ENCODE measurements at regions not wholly inside any gene's neighbourhood (a gene's known extent, or its start where the extent isn't known, plus 50 kb on each side); places are given as distances from the start of the nearest gene placed in this dataset.

DNA sequence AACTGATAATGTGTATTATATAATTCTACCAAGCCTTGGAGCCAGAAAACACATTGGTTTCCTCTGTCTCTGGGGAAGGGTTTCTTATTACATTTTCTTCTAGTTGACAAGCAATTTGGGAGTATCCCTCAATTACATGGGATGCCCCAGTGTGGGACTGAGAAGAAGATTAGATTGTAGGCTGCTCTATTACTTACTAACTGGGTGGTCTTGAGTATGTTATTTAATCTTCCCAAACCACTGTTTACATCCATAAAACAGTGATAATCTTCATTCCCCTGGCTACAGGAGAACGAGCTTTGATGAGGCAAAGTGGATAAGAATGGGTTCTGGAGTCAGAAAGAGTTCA is 105.8 kb downstream of the TSEN15 start:
- FAIRE-seq: no peak
- DNase-seq (ENCODE audit: insufficient read length, low spot score): no peak
- TF ChIP-seq PAX5 (IDR thresholded peaks at IDR 0.05; ENCODE audit: insufficient read depth, low read length, severe bottlenecking): no peak

DNA sequence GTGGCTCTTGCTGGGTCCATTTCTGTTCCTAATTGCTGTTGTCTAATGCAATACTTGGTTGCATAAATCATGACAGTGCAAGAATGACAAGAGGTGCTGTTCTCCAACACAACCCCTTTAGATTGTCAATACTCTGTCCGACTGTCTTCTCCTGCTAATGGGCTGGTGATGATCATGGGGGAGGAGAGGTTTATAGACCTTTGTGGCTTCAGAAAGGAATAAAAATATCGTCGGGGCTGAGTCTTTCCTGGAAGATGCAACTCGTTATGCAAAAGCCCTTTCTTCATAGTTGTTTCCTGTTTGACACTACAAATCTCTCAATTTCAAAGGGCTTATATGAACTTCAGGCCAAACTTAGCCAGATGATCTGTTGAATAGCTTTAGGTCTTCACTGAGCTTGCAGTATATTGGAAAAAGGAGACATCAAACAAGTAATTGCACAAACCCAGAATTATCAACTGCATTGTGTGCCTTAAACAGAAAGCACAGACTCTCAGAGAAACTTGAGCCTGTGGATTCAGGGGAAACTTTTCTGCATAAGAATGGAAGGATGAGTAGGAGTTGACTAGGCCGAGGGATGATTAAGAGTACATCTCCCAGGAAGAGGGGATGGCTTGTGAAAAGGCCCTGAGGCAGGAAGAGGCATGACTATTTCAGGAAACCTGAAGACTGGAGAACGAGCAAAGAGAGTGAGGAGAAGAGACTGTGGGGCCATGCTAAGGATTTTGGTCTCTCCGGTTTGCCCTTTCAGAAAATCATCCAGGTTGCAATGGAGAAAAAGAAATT is 107.6 kb downstream of the TSEN15 start:
- DNase-seq (ENCODE audit: insufficient read length, low spot score) (no peak), FAIRE-seq (no peak)
- TF ChIP-seq POLR2A (IDR thresholded peaks at IDR 0.05; ENCODE audit: low read depth, low read length) (no peak), SPI1 (IDR thresholded peaks at IDR 0.05; ENCODE audit: low read depth, low read length) (no peak), POLR2AphosphoS5 (IDR thresholded peaks at IDR 0.05; ENCODE audit: low read depth, low read length) (no peak), TAF1 (IDR thresholded peaks at IDR 0.05; ENCODE audit: low read depth, low read length) (no peak), PAX5 (IDR thresholded peaks at IDR 0.05; ENCODE audit: insufficient read depth, low read length, severe bottlenecking) (no peak), POU2F2 (IDR thresholded peaks at IDR 0.05; ENCODE audit: low read depth, low read length) (no peak)

DNA sequence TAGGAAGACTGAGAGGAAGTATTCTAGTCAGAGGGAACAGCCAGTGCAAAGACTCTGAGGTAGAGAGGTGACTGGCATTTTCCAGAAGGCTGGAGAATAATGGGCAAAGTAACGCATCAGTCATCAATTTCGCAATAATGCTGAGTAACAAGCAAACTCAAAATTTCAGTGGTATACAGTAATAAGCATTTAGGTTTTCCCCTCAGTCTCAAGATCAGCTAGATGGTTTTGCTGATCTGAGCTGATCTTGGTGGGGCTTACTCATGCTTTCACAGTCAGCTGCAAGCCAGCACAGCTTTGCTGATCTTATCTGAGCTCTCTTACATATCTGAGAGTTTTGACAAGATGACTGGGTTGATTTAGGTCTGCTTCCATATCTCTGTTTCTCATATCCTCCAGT is 108.7 kb downstream of the TSEN15 start:
- no peak for DNase-seq (ENCODE audit: insufficient read length, low spot score)
- no peak for FAIRE-seq
- TF ChIP-seq POU2F2 (IDR thresholded peaks at IDR 0.05; ENCODE audit: low read depth, low read length) (no peak), SPI1 (IDR thresholded peaks at IDR 0.05; ENCODE audit: low read depth, low read length) (no peak), TAF1 (IDR thresholded peaks at IDR 0.05; ENCODE audit: low read depth, low read length) (no peak), PAX5 (IDR thresholded peaks at IDR 0.05; ENCODE audit: insufficient read depth, low read length, severe bottlenecking) (no peak), POLR2AphosphoS5 (IDR thresholded peaks at IDR 0.05; ENCODE audit: low read depth, low read length) (no peak), POLR2A (IDR thresholded peaks at IDR 0.05; ENCODE audit: low read depth, low read length) (no peak)

DNA sequence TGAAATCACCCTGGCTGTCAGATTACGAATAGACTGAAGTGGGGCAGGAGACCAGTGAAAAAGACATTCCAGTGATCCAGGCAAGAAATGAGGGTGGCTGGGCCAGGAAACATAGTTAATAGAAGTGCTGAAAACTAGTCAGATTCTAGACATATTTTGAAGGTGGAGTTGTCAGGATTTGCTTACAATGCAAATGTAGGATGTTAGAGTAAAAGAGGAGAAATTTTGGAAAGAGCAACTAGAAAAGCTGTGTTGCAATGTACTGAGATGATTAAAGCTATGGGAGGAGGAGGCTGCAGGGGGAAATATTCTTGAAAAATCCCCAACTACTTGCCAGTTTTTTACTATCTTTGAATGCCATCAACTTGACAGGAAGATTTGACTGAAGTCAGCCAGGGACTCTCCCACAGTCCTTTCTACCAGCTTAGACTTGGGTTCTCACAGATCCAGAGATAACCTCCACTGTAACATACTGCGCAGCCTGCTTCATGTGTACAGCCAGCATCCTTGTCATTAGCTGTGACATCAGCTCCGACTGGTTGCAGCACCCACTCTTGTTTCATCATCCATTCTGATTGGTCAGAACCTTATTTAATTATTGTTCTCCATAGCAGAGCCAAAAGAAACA is 109.7 kb downstream of the TSEN15 start:
- DNase-seq (ENCODE audit: insufficient read length, low spot score): no peak

DNA sequence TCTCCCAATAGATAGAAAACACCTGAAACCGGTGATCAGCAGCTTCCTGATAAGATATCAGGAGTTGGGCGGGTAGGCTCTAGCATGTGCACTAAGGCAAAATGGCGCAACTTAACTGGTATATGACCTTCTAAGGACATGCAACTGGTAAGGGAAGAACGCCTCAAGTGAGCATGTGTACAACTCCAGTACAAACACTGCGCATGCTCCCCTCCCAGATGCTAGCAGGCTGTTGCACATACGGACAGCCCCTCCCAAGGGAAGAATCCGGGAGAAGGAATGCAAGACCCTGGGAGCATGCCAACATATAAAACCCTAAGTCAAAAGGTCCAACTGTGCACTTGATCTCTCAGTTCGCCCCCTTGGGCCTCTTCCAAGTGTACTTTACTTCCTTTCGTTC is 110.8 kb downstream of the TSEN15 start:
- no peak for FAIRE-seq

More for the DNA sequence above, 109.7 kb downstream of the TSEN15 start:
- TF ChIP-seq PAX5 (IDR thresholded peaks at IDR 0.05; ENCODE audit: insufficient read depth, low read length, severe bottlenecking) (no peak), SPI1 (IDR thresholded peaks at IDR 0.05; ENCODE audit: low read depth, low read length) (no peak), POU2F2 (IDR thresholded peaks at IDR 0.05; ENCODE audit: low read depth, low read length) (no peak), POLR2A (IDR thresholded peaks at IDR 0.05; ENCODE audit: low read depth, low read length) (no peak), TAF1 (IDR thresholded peaks at IDR 0.05; ENCODE audit: low read depth, low read length) (no peak), POLR2AphosphoS5 (IDR thresholded peaks at IDR 0.05; ENCODE audit: low read depth, low read length) (no peak)
- FAIRE-seq: no peak

DNA sequence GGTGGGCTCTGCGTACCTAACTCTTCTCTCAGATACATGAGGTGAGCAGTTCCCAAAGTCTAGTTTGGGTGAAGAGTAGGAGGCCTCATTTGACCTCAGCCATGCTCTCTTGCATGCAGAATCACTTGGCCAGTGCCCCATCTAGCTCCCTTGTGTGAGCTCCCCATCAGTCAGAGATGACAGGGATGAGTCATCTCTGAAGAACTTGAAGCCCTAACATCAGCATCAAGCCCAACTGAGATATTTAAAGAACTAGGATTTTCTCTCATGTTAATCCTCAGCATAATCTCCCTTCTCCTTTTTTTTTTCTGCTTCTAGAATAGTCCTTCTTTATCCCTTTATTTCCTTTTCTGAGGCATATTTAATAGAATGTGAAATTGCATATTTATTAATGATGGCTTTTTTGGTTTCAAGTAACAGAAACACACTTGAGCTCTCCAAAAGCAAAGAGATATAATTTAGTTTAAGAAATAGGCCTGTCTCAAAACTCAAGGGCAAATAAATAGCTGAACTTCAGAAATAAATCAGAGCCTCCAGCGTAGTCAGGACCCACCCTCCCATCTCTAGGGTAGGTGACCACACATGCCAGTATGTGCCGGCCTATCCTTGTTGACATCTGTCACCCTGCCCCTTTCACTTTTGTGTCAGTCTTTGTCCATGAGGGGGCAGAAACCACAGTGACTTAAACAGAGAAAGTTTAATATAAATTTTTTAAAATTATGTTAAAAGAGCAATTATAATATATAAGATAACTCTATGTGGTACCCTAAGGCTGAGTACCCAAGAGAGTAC is 112.3 kb downstream of the TSEN15 start:
- FAIRE-seq (peak; percentile 76), DNase-seq (ENCODE audit: insufficient read length, low spot score) (peak; percentile 39)

More for the DNA sequence above, 110.8 kb downstream of the TSEN15 start:
- TF ChIP-seq POU2F2 (IDR thresholded peaks at IDR 0.05; ENCODE audit: low read depth, low read length) (no peak), PAX5 (IDR thresholded peaks at IDR 0.05; ENCODE audit: insufficient read depth, low read length, severe bottlenecking) (no peak), POLR2A (IDR thresholded peaks at IDR 0.05; ENCODE audit: low read depth, low read length) (no peak), POLR2AphosphoS5 (IDR thresholded peaks at IDR 0.05; ENCODE audit: low read depth, low read length) (no peak), SPI1 (IDR thresholded peaks at IDR 0.05; ENCODE audit: low read depth, low read length) (no peak), TAF1 (IDR thresholded peaks at IDR 0.05; ENCODE audit: low read depth, low read length) (no peak)
- DNase-seq (ENCODE audit: insufficient read length, low spot score): no peak

DNA sequence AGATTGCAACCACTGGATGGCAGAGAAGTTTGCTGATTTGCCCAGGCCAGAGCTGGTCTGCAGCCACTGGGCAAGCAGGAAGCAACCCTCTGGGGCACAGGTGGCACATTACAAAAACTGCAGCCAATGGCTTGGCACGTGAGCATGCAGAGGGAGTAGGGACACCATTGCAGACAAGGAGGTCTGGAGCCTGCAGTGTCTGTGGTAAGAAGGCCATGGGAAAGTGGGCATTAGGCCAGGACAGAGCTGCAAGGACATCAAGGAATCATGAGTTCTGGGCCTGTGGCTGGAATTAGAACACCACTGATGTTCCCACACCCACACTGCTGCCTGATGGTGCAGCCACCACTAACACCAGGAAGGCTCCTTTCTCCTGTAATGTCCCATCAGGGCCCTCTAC is 113.0 kb downstream of the TSEN15 start:
- TF ChIP-seq TAF1 (IDR thresholded peaks at IDR 0.05; ENCODE audit: low read depth, low read length) (no peak), POU2F2 (IDR thresholded peaks at IDR 0.05; ENCODE audit: low read depth, low read length) (no peak), PAX5 (IDR thresholded peaks at IDR 0.05; ENCODE audit: insufficient read depth, low read length, severe bottlenecking) (no peak), POLR2AphosphoS5 (IDR thresholded peaks at IDR 0.05; ENCODE audit: low read depth, low read length) (no peak), SPI1 (IDR thresholded peaks at IDR 0.05; ENCODE audit: low read depth, low read length) (no peak), POLR2A (IDR thresholded peaks at IDR 0.05; ENCODE audit: low read depth, low read length) (no peak)
- FAIRE-seq: no peak
- no peak for DNase-seq (ENCODE audit: insufficient read length, low spot score)

More for the DNA sequence above, 112.3 kb downstream of the TSEN15 start:
- no peak for TF ChIP-seq SPI1 (IDR thresholded peaks at IDR 0.05; ENCODE audit: low read depth, low read length)
- TF ChIP-seq POLR2A (IDR thresholded peaks at IDR 0.05; ENCODE audit: low read depth, low read length): no peak
- peak; percentile 54; the same call in 1 of the 2 replicates for TF ChIP-seq POU2F2 (IDR thresholded peaks at IDR 0.05; ENCODE audit: low read depth, low read length)

DNA sequence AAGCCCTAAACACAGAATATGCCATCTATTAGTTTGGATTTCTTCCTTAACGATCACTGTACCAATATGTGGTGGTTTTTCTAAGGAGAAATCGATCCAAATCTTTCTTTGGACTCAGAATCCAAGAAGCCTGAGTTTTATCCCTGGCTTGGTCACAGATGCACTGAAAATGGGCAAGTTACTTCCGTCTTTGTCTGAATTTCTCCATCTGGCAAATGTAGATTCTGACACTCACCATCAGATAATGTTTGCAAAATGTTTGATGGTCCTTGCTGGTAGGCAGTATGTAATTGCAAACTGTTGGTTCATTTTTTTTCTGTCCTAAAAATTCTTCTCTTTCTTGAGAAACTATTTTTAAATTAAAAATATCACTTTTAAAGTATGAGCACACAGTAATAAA is 115.0 kb downstream of the TSEN15 start:
- FAIRE-seq: no peak

DNA sequence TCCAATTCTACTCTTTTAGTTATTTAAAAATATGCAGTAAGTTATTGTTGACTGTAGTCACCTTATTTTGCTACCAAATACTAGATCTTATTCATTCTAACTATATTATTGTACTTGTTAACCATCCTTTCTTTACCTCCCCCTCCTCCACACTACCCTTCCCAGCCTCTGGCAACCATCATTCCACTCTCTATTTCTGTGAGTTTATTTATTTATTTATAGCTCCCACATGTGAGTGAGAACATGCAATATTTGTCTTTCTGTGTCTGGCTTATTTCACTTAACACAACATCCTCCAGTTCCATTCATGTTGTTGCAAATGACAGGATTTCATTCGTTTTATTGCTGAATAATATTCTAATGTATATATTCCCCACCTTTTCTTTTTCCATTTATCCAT is 115.8 kb downstream of the TSEN15 start:
- TF ChIP-seq POLR2A (IDR thresholded peaks at IDR 0.05; ENCODE audit: low read depth, low read length) (no peak), TAF1 (IDR thresholded peaks at IDR 0.05; ENCODE audit: low read depth, low read length) (no peak), POLR2AphosphoS5 (IDR thresholded peaks at IDR 0.05; ENCODE audit: low read depth, low read length) (no peak), PAX5 (IDR thresholded peaks at IDR 0.05; ENCODE audit: insufficient read depth, low read length, severe bottlenecking) (no peak), POU2F2 (IDR thresholded peaks at IDR 0.05; ENCODE audit: low read depth, low read length) (no peak), SPI1 (IDR thresholded peaks at IDR 0.05; ENCODE audit: low read depth, low read length) (no peak)
- no peak for FAIRE-seq

More for the DNA sequence above, 115.0 kb downstream of the TSEN15 start:
- DNase-seq (ENCODE audit: insufficient read length, low spot score): no peak
- TF ChIP-seq SPI1 (IDR thresholded peaks at IDR 0.05; ENCODE audit: low read depth, low read length) (no peak), POLR2AphosphoS5 (IDR thresholded peaks at IDR 0.05; ENCODE audit: low read depth, low read length) (no peak), TAF1 (IDR thresholded peaks at IDR 0.05; ENCODE audit: low read depth, low read length) (no peak), POU2F2 (IDR thresholded peaks at IDR 0.05; ENCODE audit: low read depth, low read length) (no peak), POLR2A (IDR thresholded peaks at IDR 0.05; ENCODE audit: low read depth, low read length) (no peak), PAX5 (IDR thresholded peaks at IDR 0.05; ENCODE audit: insufficient read depth, low read length, severe bottlenecking) (no peak)

More for the DNA sequence above, 115.8 kb downstream of the TSEN15 start:
- DNase-seq (ENCODE audit: insufficient read length, low spot score): no peak

Data from GM12891 (cell line).